GM18498 (cell line): ENCODE measurements at regions not wholly inside any gene's neighbourhood (a gene's known extent, or its start where the extent isn't known, plus 50 kb on each side); places are given as distances from the start of the nearest gene placed in this dataset.

Experiments used
- ATAC-seq: cut with Tn5 transposase; IDR thresholded peaks from one replicate; pipeline ENCODE4 v1.9.1; 2021; ENCODE audit warnings: mild to moderate bottlenecking, moderate library complexity; ENCODE audit not compliant: unreplicated experiment

DNA sequence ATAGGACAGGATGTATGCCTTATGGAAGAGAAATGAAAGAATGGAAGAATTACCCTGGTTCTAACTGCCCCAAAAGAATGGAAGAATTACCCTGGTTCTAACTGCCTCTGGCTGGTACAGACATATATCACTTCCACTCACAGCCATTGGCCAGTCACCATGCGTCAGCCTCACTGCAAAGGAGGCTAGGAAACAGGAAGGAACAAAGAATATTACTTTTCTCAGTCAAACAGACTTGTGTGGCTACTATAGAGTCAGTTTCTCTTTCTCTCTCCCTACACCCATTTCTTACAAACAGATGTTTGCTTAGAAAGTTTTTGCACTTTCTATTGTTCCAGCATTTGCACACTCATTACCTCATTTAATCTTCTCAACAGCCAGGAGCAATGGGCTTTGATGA lies 1111.1 kb upstream of the KLHL29 start:
- ATAC-seq: no peak

DNA sequence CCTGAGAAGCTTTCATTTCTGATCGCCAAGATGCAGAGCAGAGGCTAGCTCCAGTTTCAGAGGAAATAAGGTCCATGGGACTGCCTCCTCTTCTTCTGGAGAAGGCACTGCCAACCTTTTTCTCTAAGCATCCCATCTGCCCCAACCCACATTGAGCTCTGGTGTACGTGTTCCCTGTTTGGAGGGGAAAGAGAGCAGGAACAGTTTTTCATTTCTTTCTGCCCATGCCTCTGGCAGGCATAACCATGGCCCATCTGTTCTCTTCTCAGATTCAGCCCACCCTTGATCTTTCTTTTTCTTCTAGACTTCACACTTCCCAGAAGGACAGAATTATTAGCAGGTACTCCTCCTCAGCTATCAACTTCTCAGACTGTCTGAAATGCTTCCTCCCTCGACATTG lies 1110.3 kb upstream of the KLHL29 start:
- no peak for ATAC-seq

- peak; percentile 65 for ATAC-seq
Measured at GRCh38 chr2:22276696-22277095, 1108.3 kb upstream of the KLHL29 start.

- ATAC-seq: no peak
Measured at GRCh38 chr2:22279541-22279940, 1105.4 kb upstream of the KLHL29 start.

GRCh38 chr2:22281033-22281432 lies 1103.9 kb upstream of the KLHL29 start:
- no peak for ATAC-seq

- ATAC-seq: no peak
Measured at GRCh38 chr2:22282220-22282619, 1102.8 kb upstream of the KLHL29 start.

DNA sequence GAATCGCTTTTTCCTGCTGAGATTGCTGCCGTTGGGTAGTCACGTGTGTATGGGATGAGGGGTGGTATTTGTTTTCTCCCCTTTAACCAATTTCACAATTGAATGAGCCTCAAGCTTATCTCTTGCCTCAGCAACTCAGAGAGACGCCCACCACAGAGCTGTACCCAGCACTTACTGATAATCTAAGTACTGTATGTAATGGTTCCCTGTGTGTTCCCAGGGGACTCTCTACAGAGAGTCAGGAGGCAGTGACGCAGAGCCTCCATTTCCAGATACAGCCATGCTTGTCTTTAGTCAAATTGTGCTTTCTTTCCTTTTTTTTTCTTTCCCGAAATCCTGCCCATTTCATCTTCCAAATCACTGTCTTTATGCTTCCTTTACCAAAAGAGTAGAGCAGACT lies 1102.1 kb upstream of the KLHL29 start:
- no peak for ATAC-seq

DNA sequence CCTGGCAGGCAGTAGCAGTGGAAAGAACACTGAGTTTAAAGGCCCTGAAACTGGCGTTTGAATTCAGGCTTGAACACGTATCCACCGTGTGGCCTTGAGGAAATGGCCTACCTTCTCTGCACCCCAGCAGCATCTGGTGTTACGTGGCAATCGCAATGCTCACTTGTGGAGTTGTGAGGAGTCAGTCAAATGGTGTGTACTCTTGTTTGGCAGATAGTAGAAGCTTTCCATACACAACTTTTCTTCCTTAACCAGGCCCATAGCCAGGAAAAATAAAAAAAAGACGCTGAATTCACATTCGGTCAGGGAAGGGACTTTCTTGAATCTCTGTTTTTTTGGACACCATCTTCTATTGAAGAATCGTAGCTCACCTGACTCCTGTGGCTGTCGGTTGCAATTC lies 1101.5 kb upstream of the KLHL29 start:
- ATAC-seq: no peak

- no peak for ATAC-seq
Measured at GRCh38 chr2:22290302-22290701, 1094.7 kb upstream of the KLHL29 start.

DNA sequence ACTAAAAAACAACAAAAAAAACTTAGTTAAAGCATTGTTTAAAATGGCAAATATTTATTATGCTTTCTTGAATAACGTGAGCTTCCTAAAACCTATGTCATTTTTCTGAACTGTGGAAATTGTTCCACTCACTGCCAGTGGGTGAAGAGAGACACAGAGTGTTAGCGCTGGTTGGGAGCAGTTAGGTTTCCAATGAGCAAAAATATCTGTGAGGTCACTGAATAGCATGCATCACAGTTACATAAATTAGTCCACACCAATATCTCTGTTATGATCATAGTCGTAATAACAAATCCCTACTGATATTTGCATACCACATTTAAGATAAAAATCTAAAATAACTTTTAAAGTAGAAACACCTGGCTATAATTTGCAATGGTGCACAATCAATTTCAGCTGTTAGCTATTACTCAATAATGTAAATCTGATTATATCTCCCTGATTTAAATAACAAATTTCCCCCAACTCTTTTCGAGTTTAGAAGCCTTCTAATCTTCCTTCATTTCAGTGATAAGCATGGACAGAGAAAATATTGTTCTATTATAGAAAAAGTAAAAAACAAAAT lies 1094.0 kb upstream of the KLHL29 start:
- no peak for ATAC-seq

GRCh38 chr2:22301228-22301627 lies 1083.8 kb upstream of the KLHL29 start:
- no peak for ATAC-seq

- no peak for ATAC-seq
Measured at GRCh38 chr2:22326250-22326649, 1058.7 kb upstream of the KLHL29 start.

DNA sequence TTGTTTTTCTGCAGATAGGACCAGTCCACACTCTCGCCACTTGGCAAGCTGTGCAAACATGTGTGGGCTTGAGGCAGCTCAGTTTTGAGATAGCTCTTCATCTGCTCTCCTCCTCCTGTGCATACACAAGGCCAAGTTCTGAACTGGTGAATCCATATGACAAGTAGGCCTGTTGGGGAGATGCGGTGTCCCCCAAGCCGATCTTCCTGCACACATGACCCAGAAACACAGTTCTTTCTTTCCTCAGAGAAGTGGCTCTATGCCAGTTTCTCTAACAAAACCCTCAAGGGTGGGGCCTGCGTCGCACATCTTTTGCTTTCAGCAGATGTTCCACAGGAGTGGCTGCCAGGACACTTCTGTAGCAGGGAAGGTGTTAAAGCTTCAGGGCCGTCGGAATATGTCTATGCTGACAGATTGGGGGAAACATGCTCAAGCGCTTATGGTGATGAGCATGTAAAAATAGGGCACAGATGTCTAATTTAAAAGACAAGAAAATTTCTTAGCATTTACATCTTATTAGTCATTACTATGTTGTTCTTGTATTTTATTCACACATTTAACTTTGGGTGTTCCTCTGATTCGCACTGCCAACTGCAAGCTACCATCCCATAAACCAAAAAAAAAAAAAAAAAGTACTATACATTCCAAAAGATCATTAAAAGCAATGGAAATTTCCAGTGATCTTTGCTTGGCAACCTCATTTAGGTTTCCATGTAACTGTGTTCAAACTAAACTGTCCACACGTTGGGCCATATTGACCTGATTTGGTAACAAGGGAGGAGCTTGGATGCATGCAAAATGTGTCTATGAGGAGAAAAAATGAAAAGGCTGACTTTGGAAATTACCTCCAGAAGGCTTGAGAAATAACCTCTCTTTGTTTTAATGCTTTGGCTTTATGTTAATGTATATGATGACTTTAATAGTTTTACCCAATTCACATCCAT lies 1055.5 kb upstream of the KLHL29 start:
- ATAC-seq: no peak

DNA sequence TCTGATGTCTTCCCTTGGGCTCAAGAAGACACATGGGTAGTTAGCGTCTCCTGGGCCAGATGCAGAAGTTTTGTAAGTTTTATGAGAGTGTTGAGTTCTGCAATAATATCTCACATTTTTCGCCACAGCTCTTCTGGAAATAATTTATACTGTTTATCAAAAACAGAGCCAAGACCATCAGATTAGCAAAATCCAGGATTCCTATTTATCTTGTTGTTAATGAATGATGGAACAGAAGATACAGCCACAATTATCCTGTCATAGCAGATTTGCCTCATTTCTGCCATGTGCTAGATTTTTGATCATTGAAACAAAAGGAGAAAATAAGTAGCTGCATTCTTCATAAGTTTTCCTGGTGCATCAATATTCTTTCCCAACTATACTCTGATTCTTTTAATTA lies 1048.6 kb upstream of the KLHL29 start:
- no peak for ATAC-seq

DNA sequence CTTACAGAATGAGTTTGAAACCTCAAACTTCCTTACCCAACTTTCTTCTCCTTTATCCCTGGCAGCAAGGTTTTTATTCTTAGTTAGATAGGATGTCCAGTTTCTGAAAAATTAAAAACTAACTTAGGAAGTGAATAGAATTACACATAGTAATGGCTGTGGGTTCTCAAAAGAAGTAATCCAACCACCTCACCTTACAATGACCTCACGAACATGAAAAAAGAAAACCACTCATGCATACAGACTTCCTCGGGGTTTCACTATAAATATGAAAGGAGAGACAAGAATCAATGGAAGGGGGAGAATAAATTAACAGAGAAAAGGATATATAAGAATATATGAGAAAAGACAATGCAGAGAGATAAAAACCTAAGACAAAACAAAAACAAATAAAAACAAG lies 1044.3 kb upstream of the KLHL29 start:
- ATAC-seq: no peak

DNA sequence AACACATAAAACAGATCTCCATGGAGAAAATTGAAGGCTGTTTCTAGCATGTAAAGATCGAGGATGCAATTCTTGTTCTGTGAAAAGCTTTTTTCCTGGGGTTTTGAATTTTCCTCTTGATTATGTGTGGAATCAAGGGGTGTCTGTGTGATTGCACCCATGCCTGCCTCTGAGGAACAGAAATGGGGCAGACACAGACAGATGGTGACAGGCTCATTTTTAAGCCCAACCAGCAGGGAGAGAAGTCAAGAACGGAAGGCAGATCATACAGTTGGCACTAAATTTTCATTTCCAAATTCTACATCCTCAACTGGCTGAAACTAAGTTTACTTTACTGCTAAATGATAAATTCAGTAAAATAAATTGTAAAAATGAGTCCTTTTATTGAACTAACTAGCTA lies 1037.7 kb upstream of the KLHL29 start:
- ATAC-seq: no peak

GRCh38 chr2:22350621-22351020 lies 1034.4 kb upstream of the KLHL29 start:
- no peak for ATAC-seq

DNA sequence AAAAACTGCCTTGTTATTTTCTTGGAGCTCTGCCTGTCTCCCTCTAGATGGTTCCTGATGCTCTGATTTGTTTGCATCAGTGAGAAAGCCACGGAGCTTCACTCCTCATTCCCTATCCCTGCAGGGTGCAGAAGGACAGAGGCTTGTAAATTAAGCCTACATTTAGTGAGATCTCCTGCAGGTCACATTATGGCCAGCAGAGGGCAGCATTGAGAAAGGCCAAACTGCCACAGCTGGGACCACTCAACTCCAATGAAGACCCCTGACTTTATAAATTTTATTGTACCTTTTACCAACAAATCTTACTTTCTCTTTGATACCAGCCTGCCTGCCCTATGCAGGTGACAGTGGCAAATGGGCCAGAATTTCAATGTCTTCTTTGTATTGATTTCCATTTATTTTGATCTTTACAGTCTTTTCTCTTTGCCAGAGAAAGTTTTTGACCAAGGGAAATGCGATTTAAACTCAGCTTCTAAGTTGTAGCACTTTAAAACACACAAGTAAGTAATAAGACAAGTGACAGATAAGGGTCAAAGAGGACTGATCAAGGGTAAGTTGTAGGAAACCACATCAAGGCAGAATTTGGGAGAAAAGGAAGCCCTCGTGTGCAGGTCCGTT lies 1029.1 kb upstream of the KLHL29 start:
- peak; percentile 79 for ATAC-seq

GRCh38 chr2:22359071-22359672 lies 1025.8 kb upstream of the KLHL29 start:
- no peak for ATAC-seq

GRCh38 chr2:22360735-22361374 lies 1024.1 kb upstream of the KLHL29 start:
- ATAC-seq: no peak

DNA sequence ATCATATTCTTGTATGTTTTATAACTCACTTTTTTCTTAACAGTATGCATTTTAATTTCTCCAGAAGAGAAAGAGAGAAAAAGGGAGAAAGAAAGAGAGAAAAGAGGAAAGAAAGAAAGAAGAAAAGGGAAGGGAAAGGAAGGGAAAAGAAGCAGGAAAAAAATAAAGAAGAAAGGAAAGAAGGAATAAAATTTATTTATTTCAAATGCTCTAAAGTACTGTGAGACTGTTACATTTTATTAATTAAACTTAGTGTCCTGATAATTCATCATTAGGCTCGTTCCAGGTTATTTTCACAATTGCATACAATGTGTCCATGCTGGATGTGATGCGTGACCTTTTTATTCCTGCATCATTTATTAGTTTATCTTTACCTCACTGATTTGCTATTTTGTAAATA lies 1023.4 kb upstream of the KLHL29 start:
- ATAC-seq: no peak
